K562 (cell line): ENCODE measurements at regions not wholly inside any gene's neighbourhood (a gene's known extent, or its start where the extent isn't known, plus 50 kb on each side); places are given as distances from the start of the nearest gene placed in this dataset.

Experiments used
- CHD2 ChIP-seq: IDR thresholded peaks from 2 replicates; pipeline ENCODE4 v1.6.1; 2011; ENCODE audit warnings: low read depth, low read length
- CREB3 ChIP-seq: fragments of 450-650 bp; conservative IDR thresholded peaks from 2 replicates; pipeline ENCODE4 v1.6.1; 2016; ENCODE audit warnings: missing genetic modification characterization, low read depth, mild to moderate bottlenecking, missing compliant biosample characterization, moderate library complexity
- CXXC5 ChIP-seq: fragments of 250-450 bp; sonication (Bioruptor Pico); IDR thresholded peaks from 2 replicates; pipeline ENCODE4 v1.8.0; 2022; ENCODE audit warnings: inconsistent platforms, mild to moderate bottlenecking, moderate library complexity
- ELF4 ChIP-seq: fragments of 450-650 bp; formaldehyde crosslinking; IDR thresholded peaks from 2 replicates; pipeline ENCODE4 v1.4.0; 2022; ENCODE audit warnings: missing genetic modification characterization
- HMBOX1 ChIP-seq: sonication (generic); IDR thresholded peaks from 2 replicates; pipeline ENCODE4 v1.6.1; 2016
- HMGN3 ChIP-seq: IDR thresholded peaks from 2 replicates; pipeline ENCODE4 v1.6.1; 2011; ENCODE audit warnings: borderline replicate concordance, low read depth, mild to moderate bottlenecking, mixed read lengths, low read length; ENCODE audit not compliant: insufficient read length; ENCODE audit errors: extremely low read depth
- JUN ChIP-seq, 2 experiments: sonication (generic) in 1 of 2; formaldehyde crosslinking in 1 of 2; IDR thresholded peaks; 2 replicates each; pipeline versions ENCODE4 v1.6.1 to v1.8.0; 2012 to 2022; ENCODE audit warnings: borderline replicate concordance in 2 of 2, mild to moderate bottlenecking in 2 of 2, improper control_type of control experiment in 1 of 2, low read depth in 1 of 2, low read length in 1 of 2, missing genetic modification reagents in 1 of 2
- JUND ChIP-seq, 2 experiments: IDR thresholded peaks; 2 replicates in 1 of 2; 3 replicates in 1 of 2; pipeline ENCODE4 v1.6.1; 2011; ENCODE audit warnings: borderline replicate concordance in 2 of 2, low read depth in 2 of 2, low read length in 2 of 2, improper control_type of control experiment in 1 of 2, missing biosample characterization in 1 of 2, missing genetic modification characterization in 1 of 2, missing genetic modification reagents in 1 of 2
- KLF10 ChIP-seq: fragments of 250-450 bp; sonication (Bioruptor Pico); IDR thresholded peaks from 2 replicates; pipeline ENCODE4 v1.6.1; 2021; ENCODE audit warnings: matching md5 sums
- MBD1 ChIP-seq: fragments of 250-450 bp; sonication (Bioruptor Pico); IDR thresholded peaks from 2 replicates; pipeline ENCODE4 v1.8.0; 2022; ENCODE audit warnings: inconsistent platforms
- PTTG1 ChIP-seq: fragments of 450-650 bp; IDR thresholded peaks from 2 replicates; pipeline ENCODE4 v1.6.1; 2016; ENCODE audit warnings: low read depth, mild to moderate bottlenecking, missing genetic modification characterization, missing compliant biosample characterization
- RAD21 ChIP-seq, 2 experiments: fragments of 250-450 bp in 1 of 2; fragments of 450-650 bp in 1 of 2; sonication (Bioruptor Pico) in 1 of 2; formaldehyde crosslinking in 1 of 2; IDR thresholded peaks in 1 of 2; conservative IDR thresholded peaks in 1 of 2; 2 replicates each; pipeline versions ENCODE4 v1.4.0 to v1.8.0; 2020 to 2022; ENCODE audit warnings: mild to moderate bottlenecking in 2 of 2, moderate library complexity in 1 of 2
- RFX1 ChIP-seq: fragments of 450-650 bp; IDR thresholded peaks from 2 replicates; pipeline ENCODE4 v1.6.1; 2016; ENCODE audit warnings: mild to moderate bottlenecking, moderate library complexity
- SIRT6 ChIP-seq: IDR thresholded peaks from one replicate; pipeline ENCODE4 v1.6.1; 2012; ENCODE audit warnings: low read depth, mild to moderate bottlenecking, control low read depth, inconsistent platforms, low read length, moderate library complexity
- SMAD1 ChIP-seq: fragments of 150-350 bp; IDR thresholded peaks from 2 replicates; pipeline ENCODE4 v1.6.1; 2014; ENCODE audit warnings: low read length, low read depth; ENCODE audit not compliant: partially characterized antibody
- TSHZ1 ChIP-seq: fragments of 250-450 bp; sonication (Bioruptor Pico); IDR thresholded peaks from 2 replicates; pipeline ENCODE4 v1.4.0; 2020; ENCODE audit warnings: mild to moderate bottlenecking, moderate library complexity
- VEZF1 ChIP-seq: fragments of 200-800 bp; sonication (Bioruptor generic); IDR thresholded peaks from 2 replicates; pipeline ENCODE4 v1.6.1; 2017; ENCODE audit warnings: missing genetic modification characterization, missing compliant biosample characterization
- WHSC1 ChIP-seq: IDR thresholded peaks from one replicate; pipeline ENCODE4 v1.6.1; 2012; ENCODE audit warnings: low read length, control low read depth, inconsistent platforms
- ZNF408 ChIP-seq: fragments of 250-450 bp; sonication (Bioruptor Pico); IDR thresholded peaks from 2 replicates; pipeline ENCODE4 v1.4.0; 2020; ENCODE audit warnings: low read depth, mild to moderate bottlenecking, moderate library complexity

- TF ChIP-seq JUN (IDR thresholded peaks at IDR 0.05; ENCODE audit: borderline replicate concordance, low read depth, low read length) (no peak), JUN (CRISPR knock-in tag; IDR thresholded peaks at IDR 0.05; ENCODE audit: borderline replicate concordance) (no peak), RFX1 (no peak), PTTG1 (tag) (no peak), CXXC5 (CRISPR knock-in tag) (no peak), JUND (IDR thresholded peaks at IDR 0.05; ENCODE audit: borderline replicate concordance, low read depth, low read length) (peak; percentile 52), JUND (tag; IDR thresholded peaks at IDR 0.05; ENCODE audit: borderline replicate concordance, low read depth, low read length) (no peak), VEZF1 (CRISPR knock-in tag) (peak; percentile 38; the same call in 1 of the 2 replicates), TSHZ1 (no peak), HMGN3 (peak; percentile 10), SMAD1 (no peak), CREB3 (tag) (no peak), ELF4 (CRISPR knock-in tag) (0 out of 2 replicates have a peak, but pooled peaks have one; percentile 37), CHD2 (no peak), MBD1 (CRISPR knock-in tag) (no peak), SIRT6 (no peak), RAD21 (CRISPR knock-in tag; conservative IDR thresholded peaks at IDR 0.05 in 1 of 2, IDR thresholded peaks at IDR 0.05 in 1 of 2) (no peak), ZNF408 (no peak), WHSC1 (no peak), KLF10 (no peak), HMBOX1 (no peak)
These were observed 127.5 kb upstream of the ANO1 start (continued) for GRCh38 chr11:69950621-69951020.
